ENCODE measurements at regions not wholly inside any gene's neighbourhood (a gene's known extent, or its start where the extent isn't known, plus 50 kb on each side); places are given as distances from the start of the nearest gene placed in this dataset.

DNA sequence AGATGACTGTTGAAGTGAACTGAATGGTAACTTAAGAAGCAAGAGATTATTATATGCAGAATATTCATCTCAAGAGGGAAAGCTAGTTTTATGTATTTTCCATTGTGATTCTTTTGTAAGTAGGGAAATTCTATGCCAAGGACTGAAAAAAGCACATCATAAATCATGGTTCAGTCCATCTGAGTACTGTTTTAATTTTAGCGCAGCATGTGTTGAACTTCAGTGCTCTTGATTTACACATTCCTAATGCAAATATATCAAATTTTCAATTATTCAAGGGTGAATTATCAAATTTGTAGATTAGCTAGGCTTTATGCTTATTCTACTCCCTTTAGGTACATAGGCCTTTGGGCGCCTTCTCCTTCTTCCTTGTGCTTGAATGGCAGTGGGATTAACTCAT is 50.3 kb upstream of the TCF12 start:
- TF ChIP-seq, protein P1, sequence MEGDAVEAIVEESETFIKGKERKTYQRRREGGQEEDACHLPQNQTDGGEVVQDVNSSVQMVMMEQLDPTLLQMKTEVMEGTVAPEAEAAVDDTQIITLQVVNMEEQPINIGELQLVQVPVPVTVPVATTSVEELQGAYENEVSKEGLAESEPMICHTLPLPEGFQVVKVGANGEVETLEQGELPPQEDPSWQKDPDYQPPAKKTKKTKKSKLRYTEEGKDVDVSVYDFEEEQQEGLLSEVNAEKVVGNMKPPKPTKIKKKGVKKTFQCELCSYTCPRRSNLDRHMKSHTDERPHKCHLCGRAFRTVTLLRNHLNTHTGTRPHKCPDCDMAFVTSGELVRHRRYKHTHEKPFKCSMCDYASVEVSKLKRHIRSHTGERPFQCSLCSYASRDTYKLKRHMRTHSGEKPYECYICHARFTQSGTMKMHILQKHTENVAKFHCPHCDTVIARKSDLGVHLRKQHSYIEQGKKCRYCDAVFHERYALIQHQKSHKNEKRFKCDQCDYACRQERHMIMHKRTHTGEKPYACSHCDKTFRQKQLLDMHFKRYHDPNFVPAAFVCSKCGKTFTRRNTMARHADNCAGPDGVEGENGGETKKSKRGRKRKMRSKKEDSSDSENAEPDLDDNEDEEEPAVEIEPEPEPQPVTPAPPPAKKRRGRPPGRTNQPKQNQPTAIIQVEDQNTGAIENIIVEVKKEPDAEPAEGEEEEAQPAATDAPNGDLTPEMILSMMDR (IDR thresholded peaks at IDR 0.05) = no peak
- no peak overlapping the region for H3K4me3 ChIP-seq
- ATAC-seq (no peak), DNase-seq (no peak)
- H3K4me1 ChIP-seq = no peaks in the 10 kb centered on the region
- no peaks in the 10 kb centered on the region for H3K9me3 ChIP-seq
- H3K36me3 ChIP-seq = no peaks in the 10 kb centered on the region
- intact Hi-C loops (cut with DNase I) = no loop called here
- H3K27me3 ChIP-seq = no peaks in the 10 kb centered on the region
- no peak overlapping the region for H3K27ac ChIP-seq

DNA sequence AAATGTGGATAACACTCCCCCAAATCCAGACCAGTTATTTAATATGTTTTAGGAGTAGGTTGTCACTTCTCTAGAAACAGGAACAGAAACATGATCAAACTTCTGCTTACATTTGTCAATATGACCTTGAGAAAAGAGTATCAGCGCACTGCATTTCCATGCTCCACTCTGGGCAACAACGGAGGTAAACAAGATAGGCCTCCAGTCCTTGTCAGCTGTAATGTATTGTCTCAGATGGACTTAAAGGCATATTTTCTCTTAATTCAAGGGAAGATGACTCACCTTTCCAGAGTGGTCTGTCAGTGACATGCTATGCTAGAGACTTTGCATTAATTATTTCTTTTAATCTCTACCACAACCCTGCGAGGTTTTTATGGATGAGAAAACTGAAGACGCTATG is 51.6 kb upstream of the TCF12 start:
- H3K27me3 ChIP-seq = no peaks in the 10 kb centered on the region
- H3K4me3 ChIP-seq = no peak overlapping the region
- intact Hi-C loops (cut with DNase I) = no loop called here
- TF ChIP-seq, protein P1 (IDR thresholded peaks at IDR 0.05) = no peak
- H3K36me3 ChIP-seq = no peaks in the 10 kb centered on the region
- no peak overlapping the region for H3K27ac ChIP-seq
- ATAC-seq = no peak
- no peak for DNase-seq
- H3K4me1 ChIP-seq = no peaks in the 10 kb centered on the region
- H3K9me3 ChIP-seq = no peaks in the 10 kb centered on the region

DNA sequence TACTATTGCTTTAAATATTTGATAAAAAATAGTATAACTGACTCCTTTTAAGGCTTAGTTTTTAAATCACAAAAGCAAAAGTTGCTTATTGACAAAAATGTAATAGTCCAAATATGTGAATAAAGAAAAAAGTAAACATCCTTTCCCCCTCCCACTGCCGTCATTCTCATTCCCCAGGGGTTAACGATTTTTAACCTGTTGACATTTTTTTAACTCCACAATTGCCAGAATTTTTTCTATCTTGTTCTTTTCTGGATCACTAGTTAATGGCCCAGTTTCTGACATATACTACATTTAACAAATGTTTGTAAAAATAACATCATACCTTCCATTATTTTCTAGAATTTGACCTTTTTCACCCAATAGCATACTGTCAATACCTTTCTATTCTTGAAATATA is 60.6 kb upstream of the TCF12 start:
- no peaks in the 10 kb centered on the region for H3K36me3 ChIP-seq
- no peaks in the 10 kb centered on the region for H3K9me3 ChIP-seq
- no peak overlapping the region for H3K27ac ChIP-seq
- ATAC-seq = no peak
- intact Hi-C loops (cut with DNase I) = no loop called here
- H3K4me1 ChIP-seq = no peaks in the 10 kb centered on the region
- H3K4me3 ChIP-seq = no peak overlapping the region
- no peak for DNase-seq
- no peaks in the 10 kb centered on the region for H3K27me3 ChIP-seq
- TF ChIP-seq, protein P1 (IDR thresholded peaks at IDR 0.05) = no peak

DNA sequence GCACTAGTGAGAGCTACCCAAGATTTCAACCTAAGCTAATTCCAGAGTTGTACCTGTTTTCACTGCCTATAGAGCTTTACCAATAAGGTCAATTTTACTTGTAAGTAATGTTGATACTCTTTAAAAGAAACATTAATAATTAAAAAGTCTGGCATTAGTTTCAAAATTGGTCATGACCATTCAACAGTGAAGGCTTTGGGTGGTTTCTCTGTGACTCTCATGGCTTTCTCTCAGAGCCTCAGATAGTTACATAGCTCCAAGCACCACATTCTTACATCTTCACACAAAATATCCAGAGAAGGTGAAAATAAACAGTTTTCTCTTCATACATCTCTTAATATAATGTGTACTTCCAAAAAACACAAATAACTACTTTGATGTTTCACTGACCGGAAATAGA is 61.5 kb upstream of the TCF12 start:
- intact Hi-C loops (cut with DNase I) = no loop called here
- no peak overlapping the region for H3K27ac ChIP-seq
- H3K27me3 ChIP-seq = no peaks in the 10 kb centered on the region
- H3K9me3 ChIP-seq = no peaks in the 10 kb centered on the region
- TF ChIP-seq, protein P1 (IDR thresholded peaks at IDR 0.05) = no peak
- DNase-seq (no peak), ATAC-seq (no peak)
- no peaks in the 10 kb centered on the region for H3K36me3 ChIP-seq
- H3K4me3 ChIP-seq = no peak overlapping the region
- no peaks in the 10 kb centered on the region for H3K4me1 ChIP-seq

DNA sequence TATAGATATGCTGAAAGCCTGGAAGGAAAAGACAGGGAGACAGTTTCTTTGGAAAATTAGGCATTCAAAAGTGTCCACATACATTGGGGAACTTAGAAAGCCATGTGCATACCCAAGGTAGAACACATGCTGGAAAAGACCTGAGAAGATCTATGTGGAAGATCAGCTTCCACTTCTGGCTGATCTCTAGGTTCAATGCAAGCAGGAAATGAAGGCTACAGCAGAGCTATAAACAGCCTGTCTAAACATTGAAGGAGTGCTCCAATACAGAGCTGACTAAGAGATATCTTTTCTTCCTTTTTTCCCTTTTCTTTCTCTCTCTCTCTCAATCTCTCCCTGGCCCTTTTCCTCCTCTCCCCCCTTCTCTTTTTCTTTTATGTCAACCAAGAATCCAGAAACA is 73.6 kb upstream of the TCF12 start:
- no peak overlapping the region for H3K4me3 ChIP-seq
- no peaks in the 10 kb centered on the region for H3K9me3 ChIP-seq
- TF ChIP-seq, protein P1 (IDR thresholded peaks at IDR 0.05) = no peak
- ATAC-seq (no peak), DNase-seq (no peak)
- H3K27ac ChIP-seq = no peak overlapping the region
- no peaks in the 10 kb centered on the region for H3K36me3 ChIP-seq
- no peaks in the 10 kb centered on the region for H3K27me3 ChIP-seq
- no peaks in the 10 kb centered on the region for H3K4me1 ChIP-seq
- intact Hi-C loops (cut with DNase I) = no loop called here
